Loucy (cell line): ENCODE measurements at regions not wholly inside any gene's neighbourhood (a gene's known extent, or its start where the extent isn't known, plus 50 kb on each side); places are given as distances from the start of the nearest gene placed in this dataset.

ENCODE experiments used
- EZH2phosphoT487 ChIP-seq: fragments of 200-600 bp; IDR thresholded peaks from 2 replicates; pipeline ENCODE4 v1.6.1; 2018; ENCODE audit warnings: antibody characterized with exemption, mild to moderate bottlenecking, moderate library complexity, borderline replicate concordance
- TF ChIP-seq, protein P1 (sequence below): fragments of 200-600 bp; sonication (generic); conservative IDR thresholded peaks from 2 replicates; pipeline ENCODE4 v1.5.1; 2014; ENCODE audit warnings: mild to moderate bottlenecking, antibody characterized with exemption, low read length

- TF ChIP-seq, protein P1, sequence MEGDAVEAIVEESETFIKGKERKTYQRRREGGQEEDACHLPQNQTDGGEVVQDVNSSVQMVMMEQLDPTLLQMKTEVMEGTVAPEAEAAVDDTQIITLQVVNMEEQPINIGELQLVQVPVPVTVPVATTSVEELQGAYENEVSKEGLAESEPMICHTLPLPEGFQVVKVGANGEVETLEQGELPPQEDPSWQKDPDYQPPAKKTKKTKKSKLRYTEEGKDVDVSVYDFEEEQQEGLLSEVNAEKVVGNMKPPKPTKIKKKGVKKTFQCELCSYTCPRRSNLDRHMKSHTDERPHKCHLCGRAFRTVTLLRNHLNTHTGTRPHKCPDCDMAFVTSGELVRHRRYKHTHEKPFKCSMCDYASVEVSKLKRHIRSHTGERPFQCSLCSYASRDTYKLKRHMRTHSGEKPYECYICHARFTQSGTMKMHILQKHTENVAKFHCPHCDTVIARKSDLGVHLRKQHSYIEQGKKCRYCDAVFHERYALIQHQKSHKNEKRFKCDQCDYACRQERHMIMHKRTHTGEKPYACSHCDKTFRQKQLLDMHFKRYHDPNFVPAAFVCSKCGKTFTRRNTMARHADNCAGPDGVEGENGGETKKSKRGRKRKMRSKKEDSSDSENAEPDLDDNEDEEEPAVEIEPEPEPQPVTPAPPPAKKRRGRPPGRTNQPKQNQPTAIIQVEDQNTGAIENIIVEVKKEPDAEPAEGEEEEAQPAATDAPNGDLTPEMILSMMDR: no peak
- TF ChIP-seq EZH2phosphoT487: no peak
Observed at GRCh38 chr19:21655540-21656126, 111.7 kb downstream of the ZNF100 start.
